GM23248 (cell line): ENCODE measurements at regions not wholly inside any gene's neighbourhood (a gene's known extent, or its start where the extent isn't known, plus 50 kb on each side); places are given as distances from the start of the nearest gene placed in this dataset.
"Not testable (repeated sequence)": the region's sequence is repeated elsewhere in the genome, so short reads cannot be mapped to it uniquely, and the experiment has no call there.

Source experiments
- DNase-seq: peaks from one replicate; pipeline ENCODE4 v3.0.0-alpha.2; 2015
- H2AFZ ChIP-seq: fragments of 200-600 bp; sonication (generic); 2 replicates; pipeline ENCODE4 v1.6.1; 2016; ENCODE audit warnings: antibody characterized with exemption
- H3F3A ChIP-seq: fragments of 200-600 bp; sonication (generic); 2 replicates; pipeline ENCODE4 v1.6.1; 2016; ENCODE audit warnings: mild to moderate bottlenecking, antibody characterized with exemption, mixed run types; ENCODE audit not compliant: insufficient read depth
- H3K27ac ChIP-seq: fragments of 200-600 bp; sonication (generic); 2 replicates; pipeline ENCODE4 v1.5.1; 2016; ENCODE audit warnings: mild to moderate bottlenecking
- H3K27me3 ChIP-seq: fragments of 200-600 bp; sonication (generic); replicated peaks from 2 replicates; pipeline ENCODE4 v1.6.1; 2016; ENCODE audit warnings: mild to moderate bottlenecking; ENCODE audit not compliant: insufficient read depth
- H3K36me3 ChIP-seq: fragments of 200-600 bp; sonication (generic); 2 replicates; pipeline ENCODE4 v1.6.1; 2016; ENCODE audit warnings: low read depth, mild to moderate bottlenecking
- H3K4me1 ChIP-seq: fragments of 200-600 bp; sonication (generic); 2 replicates; pipeline ENCODE4 v1.6.1; 2016; ENCODE audit warnings: mild to moderate bottlenecking; ENCODE audit not compliant: insufficient read depth
- H3K4me2 ChIP-seq: fragments of 200-600 bp; sonication (generic); one replicate; pipeline ENCODE4 v1.6.1; 2016; ENCODE audit warnings: mild to moderate bottlenecking; ENCODE audit not compliant: unreplicated experiment
- H3K4me3 ChIP-seq: fragments of 200-600 bp; sonication (generic); 2 replicates; pipeline ENCODE4 v1.5.1; 2016; ENCODE audit warnings: mild to moderate bottlenecking
- H3K79me2 ChIP-seq: fragments of 200-600 bp; sonication (generic); 2 replicates; pipeline ENCODE4 v1.6.1; 2016; ENCODE audit warnings: mild to moderate bottlenecking; ENCODE audit not compliant: insufficient read depth
- H3K9ac ChIP-seq: fragments of 200-600 bp; sonication (generic); 2 replicates; pipeline ENCODE4 v1.6.1; 2016; ENCODE audit warnings: mild to moderate bottlenecking
- H3K9me2 ChIP-seq: fragments of 200-600 bp; sonication (generic); 2 replicates; pipeline ENCODE4 v1.6.1; 2016; ENCODE audit warnings: mixed run types, mild to moderate bottlenecking, moderate library complexity; ENCODE audit not compliant: insufficient read depth
- H3K9me3 ChIP-seq: fragments of 200-600 bp; sonication (generic); one replicate; pipeline ENCODE4 v1.6.1; 2017; ENCODE audit warnings: low read depth
- H4K20me1 ChIP-seq: fragments of 200-600 bp; sonication (generic); 2 replicates; pipeline ENCODE4 v1.6.0; 2016; ENCODE audit not compliant: insufficient read depth
- EZH2 ChIP-seq: fragments of 200-600 bp; sonication (generic); IDR thresholded peaks from 2 replicates; pipeline ENCODE4 v1.6.1; 2018; ENCODE audit warnings: antibody characterized with exemption, mild to moderate bottlenecking; ENCODE audit not compliant: insufficient read depth, poor library complexity, severe bottlenecking
- EZH2phosphoT487 ChIP-seq: fragments of 200-600 bp; sonication (generic); IDR thresholded peaks from 2 replicates; pipeline ENCODE4 v1.6.1; 2018; ENCODE audit warnings: antibody characterized with exemption, moderate library complexity, mild to moderate bottlenecking, low read depth; ENCODE audit not compliant: insufficient read depth
- WGBS, 2 experiments: methylation state at CpG; one replicate each; pipeline ENCODE4 v1.1.6; 2015 to 2017; ENCODE audit warnings: low lambda C conversion rate in 2 of 2, low coverage in 1 of 2; ENCODE audit errors: missing lambda C conversion rate in 2 of 2; 5-methylcytosine and 5-hydroxymethylcytosine counted together
- in situ Hi-C: fragments of 300-500 bp; cut with MboI; formaldehyde crosslinking; loops from 2 replicates; pipeline ENCODE4 v1.15.0; 2020

DNA sequence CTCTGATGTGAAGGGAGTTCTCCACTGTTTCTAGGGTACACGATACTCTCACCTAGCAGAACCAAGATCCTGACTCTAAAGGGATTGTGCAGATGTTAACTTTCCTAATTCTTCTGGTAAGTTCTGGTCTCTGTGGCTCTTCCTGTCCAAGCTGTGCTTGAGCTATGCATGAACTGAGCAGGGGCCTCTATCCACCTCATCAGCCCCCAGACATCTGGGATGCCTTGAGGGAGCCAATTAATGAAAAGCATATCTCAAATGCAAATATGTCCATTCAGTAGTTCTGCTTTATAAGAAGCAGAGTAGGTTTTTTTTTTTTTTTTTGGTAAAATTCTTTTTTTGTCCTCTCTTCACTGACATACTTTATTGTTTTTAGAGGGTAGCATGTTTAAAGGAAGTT is 89.6 kb downstream of the POLR2M start:
- Histone ChIP-seq H3K9ac (no peak overlapping the region), H3K4me1 (no peaks in the 10 kb centered on the region), H3F3A (no peaks in the 10 kb centered on the region), H3K9me2 (no peaks in the 10 kb centered on the region), H3K9me3 (no peaks in the 10 kb centered on the region), H4K20me1 (no peaks in the 10 kb centered on the region), H3K36me3 (no peaks in the 10 kb centered on the region), H3K4me2 (no peak overlapping the region), H3K4me3 (no peak overlapping the region), H2AFZ (no peak overlapping the region), H3K27me3 (peaks cover 6% of the 10 kb centered on the region; the same call in 1 of the 2 replicates), H3K27ac (no peak overlapping the region), H3K79me2 (no peaks in the 10 kb centered on the region)
- in situ Hi-C loops = no loop called here
- no peak for TF ChIP-seq EZH2
- TF ChIP-seq EZH2phosphoT487 = no peak
- WGBS, 2 experiments = 48 to 55% methylated on average over 1 of the region's 1 CpG
- DNase-seq = no peak

DNA sequence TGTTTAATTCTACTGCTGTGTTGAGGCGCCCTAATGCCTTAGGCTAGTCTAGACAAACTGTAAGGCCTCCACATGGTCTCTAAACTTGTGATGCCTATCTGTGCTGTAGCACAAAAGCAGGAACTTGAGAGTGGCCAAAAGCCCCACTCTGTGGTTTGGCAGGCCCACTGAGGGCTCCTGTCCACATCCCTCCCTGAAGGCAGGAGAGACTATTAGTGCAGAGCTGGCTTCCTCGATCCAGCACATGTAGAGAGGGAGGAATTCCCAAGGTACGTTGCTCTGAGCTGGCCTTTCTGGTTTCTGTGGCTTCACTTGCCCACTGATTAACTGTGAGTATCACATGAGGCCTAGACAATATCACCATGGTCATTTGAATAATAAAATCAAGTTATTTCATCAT is 90.6 kb downstream of the POLR2M start:
- H3K9ac ChIP-seq = no peak overlapping the region
- no peaks in the 10 kb centered on the region for H3F3A ChIP-seq
- in situ Hi-C loops = no loop called here
- 59 to 64% methylated on average over 3 of the region's 3 CpGs for WGBS, 2 experiments
- H3K27me3 ChIP-seq = peaks cover 6% of the 10 kb centered on the region; the same call in 1 of the 2 replicates
- no peak overlapping the region for H3K27ac ChIP-seq
- no peaks in the 10 kb centered on the region for H3K4me1 ChIP-seq
- H3K79me2 ChIP-seq = no peaks in the 10 kb centered on the region
- H3K9me2 ChIP-seq = no peaks in the 10 kb centered on the region
- no peaks in the 10 kb centered on the region for H3K9me3 ChIP-seq
- no peak overlapping the region for H3K4me2 ChIP-seq
- H4K20me1 ChIP-seq = no peaks in the 10 kb centered on the region
- DNase-seq = no peak
- no peaks in the 10 kb centered on the region for H3K36me3 ChIP-seq
- no peak for TF ChIP-seq EZH2
- no peak for TF ChIP-seq EZH2phosphoT487
- H3K4me3 ChIP-seq = no peak overlapping the region
- no peak overlapping the region for H2AFZ ChIP-seq

- H3K27ac ChIP-seq = no peak overlapping the region
- no peak for TF ChIP-seq EZH2
- TF ChIP-seq EZH2phosphoT487 = no peak
- H3K4me3 ChIP-seq = no peak overlapping the region
- H3K9me2 ChIP-seq = no peaks in the 10 kb centered on the region
- no peaks in the 10 kb centered on the region for H3K36me3 ChIP-seq
- H3K4me1 ChIP-seq = no peaks in the 10 kb centered on the region
- peaks cover 3% of the 10 kb centered on the region; the same call in 1 of the 2 replicates for H3K27me3 ChIP-seq
- H3K9me3 ChIP-seq = no peaks in the 10 kb centered on the region
- H2AFZ ChIP-seq = no peak overlapping the region
- H3K79me2 ChIP-seq = no peaks in the 10 kb centered on the region
- no peaks in the 10 kb centered on the region for H3F3A ChIP-seq
- H4K20me1 ChIP-seq = no peaks in the 10 kb centered on the region
- 54 to 63% methylated on average over 7 of the region's 7 CpGs for WGBS, 2 experiments
- no peak for DNase-seq
- in situ Hi-C loops = no loop called here
- H3K4me2 ChIP-seq = no peak overlapping the region
- H3K9ac ChIP-seq = no peak overlapping the region
Measured at GRCh38 chr15:57797568-57798267, 91.2 kb downstream of the POLR2M start.

GRCh38 chr15:57806003-57806402 is 99.5 kb downstream of the POLR2M start:
- Histone ChIP-seq H3K27ac (no peak overlapping the region), H2AFZ (no peak overlapping the region), H3K9ac (no peak overlapping the region), H4K20me1 (no peaks in the 10 kb centered on the region), H3K9me2 (no peaks in the 10 kb centered on the region), H3K36me3 (no peaks in the 10 kb centered on the region), H3F3A (no peaks in the 10 kb centered on the region), H3K4me3 (no peak overlapping the region), H3K4me2 (no peak overlapping the region), H3K27me3 (0 out of 2 replicates have a peak, but pooled peaks cover 3% of the 10 kb centered on the region), H3K4me1 (no peaks in the 10 kb centered on the region), H3K9me3 (no peaks in the 10 kb centered on the region), H3K79me2 (no peaks in the 10 kb centered on the region)
- in situ Hi-C loops = no loop called here
- 48 to 49% methylated on average over 7 of the region's 7 CpGs for WGBS, 2 experiments
- no peak for DNase-seq
- no peak for TF ChIP-seq EZH2
- TF ChIP-seq EZH2phosphoT487 = no peak

DNA sequence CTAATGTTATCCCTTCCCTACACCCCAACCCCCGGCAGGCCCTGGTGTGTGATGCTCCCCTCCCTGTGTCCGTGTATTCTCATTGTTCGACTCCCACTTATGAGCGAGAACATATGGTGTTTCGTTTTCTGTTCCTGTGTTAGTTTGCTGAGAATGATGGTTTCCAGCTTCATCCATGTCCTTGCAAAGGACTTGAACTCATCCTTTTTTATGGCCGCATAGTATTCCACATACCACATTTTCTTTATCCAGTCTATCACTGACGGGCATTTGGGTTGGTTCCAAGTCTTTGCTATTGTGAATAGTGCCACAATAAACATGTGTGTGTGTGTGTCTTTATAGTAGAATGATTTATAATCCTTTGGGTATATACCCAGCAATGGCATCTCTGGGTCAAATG is 102.8 kb downstream of the POLR2M start:
- H3K4me1 ChIP-seq, H3K79me2 ChIP-seq, H4K20me1 ChIP-seq, H3K9me2 ChIP-seq, H3K27ac ChIP-seq, H2AFZ ChIP-seq, in situ Hi-C loops, H3K9ac ChIP-seq, H3K27me3 ChIP-seq, H3K9me3 ChIP-seq, H3K4me3 ChIP-seq, H3F3A ChIP-seq, H3K4me2 ChIP-seq, H3K36me3 ChIP-seq, DNase-seq: not testable (repeated sequence)
- 75 to 78% methylated on average over 7 of the region's 7 CpGs for whole genome bisulfite sequencing, 2 experiments
